GM21825 (cell line): ENCODE measurements at regions not wholly inside any gene's neighbourhood (a gene's known extent, or its start where the extent isn't known, plus 50 kb on each side); places are given as distances from the start of the nearest gene placed in this dataset.
"Not testable (repeated sequence)": the region's sequence is repeated elsewhere in the genome, so short reads cannot be mapped to it uniquely, and the experiment has no call there.

ENCODE experiments used
- ATAC-seq: cut with Tn5 transposase; IDR thresholded peaks from one replicate; pipeline ENCODE4 v1.9.1; 2021; ENCODE audit warnings: mild to moderate bottlenecking, moderate library complexity; ENCODE audit not compliant: unreplicated experiment

- ATAC-seq = no peak
These were observed 583.4 kb downstream of the ZEB2 start for GRCh38 chr2:143936538-143936847.

- ATAC-seq = no peak
These were observed 584.5 kb downstream of the ZEB2 start for GRCh38 chr2:143935482-143935752.

GRCh38 chr2:143934626-143935481, 585.1 kb downstream of the ZEB2 start:
- ATAC-seq = peak; percentile 58

GRCh38 chr2:143933946-143934569, 585.9 kb downstream of the ZEB2 start:
- ATAC-seq = no peak

- no peak for ATAC-seq
These were observed 589.0 kb downstream of the ZEB2 start for GRCh38 chr2:143930891-143931290.

GRCh38 chr2:143928613-143929012, 591.3 kb downstream of the ZEB2 start:
- ATAC-seq = no peak

GRCh38 chr2:143928184-143928583, 591.7 kb downstream of the ZEB2 start:
- ATAC-seq = no peak

- no peak for ATAC-seq
These were observed 593.2 kb downstream of the ZEB2 start for GRCh38 chr2:143926736-143927135.

GRCh38 chr2:143922261-143922830, 597.6 kb downstream of the ZEB2 start:
- ATAC-seq = not testable (repeated sequence)

GRCh38 chr2:143918465-143918989, 601.4 kb downstream of the ZEB2 start:
- ATAC-seq = no peak

- no peak for ATAC-seq
These were observed 603.1 kb downstream of the ZEB2 start for GRCh38 chr2:143916781-143917180.

GRCh38 chr2:143909577-143910353, 610.2 kb downstream of the ZEB2 start:
- ATAC-seq = no peak

- ATAC-seq = no peak
These were observed 611.1 kb downstream of the ZEB2 start for GRCh38 chr2:143908843-143909242.

GRCh38 chr2:143907801-143908200, 612.1 kb downstream of the ZEB2 start:
- ATAC-seq = no peak

GRCh38 chr2:143906850-143907249, 613.1 kb downstream of the ZEB2 start:
- no peak for ATAC-seq

GRCh38 chr2:143905587-143905986, 614.3 kb downstream of the ZEB2 start:
- no peak for ATAC-seq

GRCh38 chr2:143903172-143903856, 616.6 kb downstream of the ZEB2 start:
- ATAC-seq = no peak

GRCh38 chr2:143901185-143901842, 618.6 kb downstream of the ZEB2 start:
- ATAC-seq = peak; percentile 71

GRCh38 chr2:143899987-143900386, 619.9 kb downstream of the ZEB2 start:
- ATAC-seq = no peak

- no peak for ATAC-seq
These were observed 626.5 kb downstream of the ZEB2 start for GRCh38 chr2:143893371-143893770.
